GM20000 (cell line): ENCODE measurements at regions not wholly inside any gene's neighbourhood (a gene's known extent, or its start where the extent isn't known, plus 50 kb on each side); places are given as distances from the start of the nearest gene placed in this dataset.

Experiments used
- DNase-seq: peaks from one replicate; pipeline ENCODE4 v3.0.0; 2012; ENCODE audit warnings: low spot score
- TF ChIP-seq, protein P1 (sequence below): IDR thresholded peaks from 2 replicates; pipeline ENCODE4 v1.5.1; 2012; ENCODE audit warnings: mild to moderate bottlenecking, control low read depth; ENCODE audit errors: extremely low read depth, missing control alignments

- TF ChIP-seq, protein P1, sequence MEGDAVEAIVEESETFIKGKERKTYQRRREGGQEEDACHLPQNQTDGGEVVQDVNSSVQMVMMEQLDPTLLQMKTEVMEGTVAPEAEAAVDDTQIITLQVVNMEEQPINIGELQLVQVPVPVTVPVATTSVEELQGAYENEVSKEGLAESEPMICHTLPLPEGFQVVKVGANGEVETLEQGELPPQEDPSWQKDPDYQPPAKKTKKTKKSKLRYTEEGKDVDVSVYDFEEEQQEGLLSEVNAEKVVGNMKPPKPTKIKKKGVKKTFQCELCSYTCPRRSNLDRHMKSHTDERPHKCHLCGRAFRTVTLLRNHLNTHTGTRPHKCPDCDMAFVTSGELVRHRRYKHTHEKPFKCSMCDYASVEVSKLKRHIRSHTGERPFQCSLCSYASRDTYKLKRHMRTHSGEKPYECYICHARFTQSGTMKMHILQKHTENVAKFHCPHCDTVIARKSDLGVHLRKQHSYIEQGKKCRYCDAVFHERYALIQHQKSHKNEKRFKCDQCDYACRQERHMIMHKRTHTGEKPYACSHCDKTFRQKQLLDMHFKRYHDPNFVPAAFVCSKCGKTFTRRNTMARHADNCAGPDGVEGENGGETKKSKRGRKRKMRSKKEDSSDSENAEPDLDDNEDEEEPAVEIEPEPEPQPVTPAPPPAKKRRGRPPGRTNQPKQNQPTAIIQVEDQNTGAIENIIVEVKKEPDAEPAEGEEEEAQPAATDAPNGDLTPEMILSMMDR: no peak
- no peak for DNase-seq
These were observed 750.6 kb upstream of the MMS22L start for GRCh38 chr6:98033617-98034016.

GRCh38 chr6:98036344-98036923, 753.4 kb upstream of the MMS22L start:
- DNase-seq: no peak

DNA sequence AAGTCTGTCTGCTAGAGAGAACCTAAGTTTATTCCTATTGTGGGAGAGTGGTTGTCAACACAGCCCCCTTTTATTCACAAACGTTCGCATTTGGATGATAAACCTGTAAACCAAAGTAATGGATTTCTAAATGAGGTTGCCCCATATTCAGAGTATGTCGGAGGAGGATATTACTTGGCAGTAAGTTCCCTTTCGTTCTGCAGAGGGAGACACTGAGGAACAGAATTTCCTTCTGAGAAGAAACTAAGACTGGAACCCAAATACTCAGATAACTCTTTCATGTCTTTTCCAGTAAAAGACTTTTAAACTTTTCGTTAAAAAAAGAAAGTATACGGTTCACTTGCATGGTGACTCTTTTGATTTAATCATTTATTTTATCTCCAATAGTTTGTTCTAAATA, 754.6 kb upstream of the MMS22L start:
- DNase-seq: no peak
- TF ChIP-seq, protein P1: no peak

More at GRCh38 chr6:98036344-98036923, 753.4 kb upstream of the MMS22L start:
- TF ChIP-seq, protein P1: no peak

DNA sequence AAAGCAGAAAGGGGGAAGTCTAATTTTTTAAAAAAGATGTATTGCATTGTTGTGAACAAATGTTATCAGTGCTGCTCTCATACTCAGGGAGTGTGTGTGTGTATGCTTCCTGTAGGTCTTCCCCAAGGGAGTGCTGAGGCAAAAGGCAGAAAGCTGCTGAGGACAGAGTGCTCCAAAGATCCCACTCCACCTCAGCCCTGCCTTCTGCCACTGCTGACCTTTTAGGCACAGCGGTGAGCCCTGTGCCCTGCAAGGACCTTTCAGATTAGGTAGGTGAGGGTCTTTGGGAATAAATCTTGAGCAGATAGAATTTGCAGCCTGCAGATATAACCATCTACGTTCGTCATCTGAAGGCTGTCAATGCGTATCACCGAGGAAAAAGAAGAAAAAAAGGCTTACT, 756.4 kb upstream of the MMS22L start:
- TF ChIP-seq, protein P1: no peak
- no peak for DNase-seq

- no peak for DNase-seq
- TF ChIP-seq, protein P1: no peak
These were observed 757.0 kb upstream of the MMS22L start for GRCh38 chr6:98039904-98040607.

GRCh38 chr6:98041056-98041455, 758.0 kb upstream of the MMS22L start:
- TF ChIP-seq, protein P1: no peak
- no peak for DNase-seq

- TF ChIP-seq, protein P1: no peak
- no peak for DNase-seq
These were observed 758.9 kb upstream of the MMS22L start for GRCh38 chr6:98041921-98042320.
